Left lung (tissue), 4 donors: ENCODE measurements at regions not wholly inside any gene's neighbourhood (a gene's known extent, or its start where the extent isn't known, plus 50 kb on each side); places are given as distances from the start of the nearest gene placed in this dataset.

Experiments used
- ATAC-seq: fragments of 200-7000 bp; cut with Tn5 transposase; one replicate; pipeline ENCODE4 v1.9.1; 2020; ENCODE audit warnings: moderate library complexity
- DNase-seq, 4 donors: peaks; one replicate each; pipeline ENCODE4 v3.0.0-alpha.2; 2013 to 2020
- H3K27ac ChIP-seq, 2 donors: fragments of 200-600 bp; sonication (generic) in 1 of 2; one replicate each; pipeline versions ENCODE4 v1.5.0 to v1.8.0; 2020 to 2021
- H3K27me3 ChIP-seq, 2 donors: fragments of 200-600 bp; sonication (generic) in 1 of 2; one replicate each; pipeline versions ENCODE4 v1.5.0 to v1.8.0; 2020 to 2021
- H3K36me3 ChIP-seq, 2 donors: fragments of 200-600 bp; sonication (generic) in 1 of 2; one replicate each; pipeline versions ENCODE4 v1.5.0 to v1.8.0; 2020 to 2021
- H3K4me1 ChIP-seq, 2 donors: fragments of 200-600 bp; one replicate each; pipeline ENCODE4 v1.8.0; 2021
- H3K4me3 ChIP-seq, 2 donors: fragments of 200-600 bp; sonication (generic) in 1 of 2; one replicate each; pipeline versions ENCODE4 v1.5.0 to v1.8.0; 2020 to 2021; ENCODE audit warnings: mild to moderate bottlenecking in 1 of 2
- H3K9me3 ChIP-seq, 2 donors: fragments of 200-600 bp; sonication (generic) in 1 of 2; one replicate each; pipeline versions ENCODE4 v1.5.0 to v1.8.0; 2020 to 2021
- intact Hi-C, 2 donors: fragments of 100-400 bp; cut with DNase I; formaldehyde crosslinking; loops; one replicate each; pipeline versions ENCODE4 v1.11.2 to v1.14.2; 2022
- TF ChIP-seq, protein P1 (sequence below), 2 donors: fragments of 200-600 bp; sonication (generic) in 1 of 2; IDR thresholded peaks; one replicate each; pipeline versions ENCODE4 v1.5.0 to v1.8.0; 2021; ENCODE audit warnings: antibody characterized with exemption in 2 of 2
- donor health status: DM: no; HTN: yes; CAD: no.
- donor health status: DM: no; HTN: no; CAD: no.

GRCh38 chr4:4794421-4794820 is 65.0 kb upstream of the MSX1 start:
- peaks cover 0 to 13% of the 10 kb centered on the region in 2 donors for H3K9me3 ChIP-seq
- no peak overlapping the region for H3K27ac ChIP-seq
- ATAC-seq = no peak
- peaks cover 0 to 6% of the 10 kb centered on the region in 2 donors for H3K27me3 ChIP-seq
- no peak for DNase-seq
- no peaks in the 10 kb centered on the region for H3K4me1 ChIP-seq
- H3K4me3 ChIP-seq = no peak overlapping the region
- intact Hi-C loops = no loop called here
- TF ChIP-seq, protein P1, sequence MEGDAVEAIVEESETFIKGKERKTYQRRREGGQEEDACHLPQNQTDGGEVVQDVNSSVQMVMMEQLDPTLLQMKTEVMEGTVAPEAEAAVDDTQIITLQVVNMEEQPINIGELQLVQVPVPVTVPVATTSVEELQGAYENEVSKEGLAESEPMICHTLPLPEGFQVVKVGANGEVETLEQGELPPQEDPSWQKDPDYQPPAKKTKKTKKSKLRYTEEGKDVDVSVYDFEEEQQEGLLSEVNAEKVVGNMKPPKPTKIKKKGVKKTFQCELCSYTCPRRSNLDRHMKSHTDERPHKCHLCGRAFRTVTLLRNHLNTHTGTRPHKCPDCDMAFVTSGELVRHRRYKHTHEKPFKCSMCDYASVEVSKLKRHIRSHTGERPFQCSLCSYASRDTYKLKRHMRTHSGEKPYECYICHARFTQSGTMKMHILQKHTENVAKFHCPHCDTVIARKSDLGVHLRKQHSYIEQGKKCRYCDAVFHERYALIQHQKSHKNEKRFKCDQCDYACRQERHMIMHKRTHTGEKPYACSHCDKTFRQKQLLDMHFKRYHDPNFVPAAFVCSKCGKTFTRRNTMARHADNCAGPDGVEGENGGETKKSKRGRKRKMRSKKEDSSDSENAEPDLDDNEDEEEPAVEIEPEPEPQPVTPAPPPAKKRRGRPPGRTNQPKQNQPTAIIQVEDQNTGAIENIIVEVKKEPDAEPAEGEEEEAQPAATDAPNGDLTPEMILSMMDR (IDR thresholded peaks at IDR 0.05) = no peak
- no peaks in the 10 kb centered on the region for H3K36me3 ChIP-seq

GRCh38 chr4:4792466-4792865 is 67.0 kb upstream of the MSX1 start:
- intact Hi-C loops = no loop called here
- Histone ChIP-seq H3K4me3 (no peak overlapping the region), H3K27me3 (peaks cover 0 to 1% of the 10 kb centered on the region in 2 donors), H3K4me1 (no peaks in the 10 kb centered on the region), H3K9me3 (peaks cover 0 to 30% of the 10 kb centered on the region in 2 donors), H3K27ac (no peak overlapping the region), H3K36me3 (no peaks in the 10 kb centered on the region)
- DNase-seq (no peak), ATAC-seq (peak; percentile 24)
- TF ChIP-seq, protein P1 (IDR thresholded peaks at IDR 0.05) = no peak

DNA sequence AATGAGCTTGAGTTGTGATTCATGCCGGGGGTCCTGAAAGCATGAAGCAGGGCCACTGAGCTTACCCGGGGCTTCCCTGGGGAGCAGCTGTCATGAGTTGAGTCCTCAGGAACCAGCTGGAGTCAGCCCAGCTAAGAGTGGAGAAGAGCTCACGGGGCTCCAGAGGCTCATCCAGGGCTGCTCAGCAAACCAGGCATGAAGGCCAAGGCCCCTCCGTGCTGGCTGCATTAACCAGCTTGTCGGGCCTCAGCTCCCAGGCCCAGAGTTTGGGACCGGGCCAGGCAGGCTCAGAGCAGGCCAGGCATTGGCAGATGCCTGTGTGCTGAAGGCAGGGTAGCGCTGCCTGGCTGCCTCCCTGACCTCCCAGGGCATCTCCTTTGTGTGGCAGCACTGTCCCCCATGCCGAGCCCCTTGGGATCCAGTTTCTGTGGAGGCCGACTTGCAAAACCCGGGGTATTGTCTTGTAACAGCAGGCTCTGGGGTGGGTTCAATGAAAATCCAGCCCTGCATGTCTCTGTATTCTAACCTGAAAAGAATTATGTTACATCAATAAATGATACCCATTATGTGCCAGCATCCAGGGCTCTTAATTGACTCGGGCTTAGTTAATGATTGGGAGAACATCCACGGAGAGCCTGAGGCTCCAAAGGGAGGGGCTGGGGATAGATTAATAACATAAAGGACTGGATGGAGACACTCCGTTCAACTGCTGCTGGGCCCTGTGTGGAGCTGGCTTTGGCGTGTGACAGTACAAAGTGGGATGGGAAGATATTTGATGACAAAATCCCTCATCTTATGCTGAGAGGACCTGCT is 68.0 kb upstream of the MSX1 start:
- TF ChIP-seq, protein P1 (IDR thresholded peaks at IDR 0.05) = no peak
- no peak for ATAC-seq
- H3K27ac ChIP-seq = no peak overlapping the region

DNA sequence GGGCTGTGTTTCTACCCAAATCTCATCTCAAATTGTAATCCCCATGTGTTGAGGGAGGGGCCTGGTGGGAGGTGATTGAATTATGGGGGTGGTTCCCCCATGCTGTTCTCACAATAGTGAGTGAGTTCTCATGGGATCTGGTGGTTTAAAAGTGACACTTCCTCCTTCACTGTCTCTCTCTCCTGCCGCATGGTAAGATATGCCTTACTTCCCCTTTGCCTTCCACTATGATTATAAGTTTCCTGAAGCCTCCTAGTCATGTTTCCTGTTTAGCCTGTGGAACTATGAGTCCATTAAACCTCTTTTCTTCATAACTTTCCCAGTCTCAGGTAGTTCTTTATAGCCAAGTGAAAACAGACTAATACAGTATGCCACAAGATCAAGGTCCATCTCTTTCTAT is 70.0 kb upstream of the MSX1 start:
- DNase-seq = no peak
- Histone ChIP-seq H3K36me3 (no peaks in the 10 kb centered on the region), H3K27ac (no peak overlapping the region), H3K4me3 (no peak overlapping the region), H3K27me3 (no peaks in the 10 kb centered on the region), H3K4me1 (no peaks in the 10 kb centered on the region), H3K9me3 (peaks cover 0 to 28% of the 10 kb centered on the region in 2 donors)
- ATAC-seq = no peak
- intact Hi-C loops = no loop called here
- TF ChIP-seq, protein P1 (IDR thresholded peaks at IDR 0.05) = no peak

More for the DNA sequence above, 68.0 kb upstream of the MSX1 start:
- Histone ChIP-seq H3K4me3 (no peak overlapping the region), H3K9me3 (peaks cover 0 to 28% of the 10 kb centered on the region in 2 donors), H3K4me1 (no peaks in the 10 kb centered on the region), H3K36me3 (no peaks in the 10 kb centered on the region), H3K27me3 (no peaks in the 10 kb centered on the region)
- intact Hi-C loops = no loop called here
- DNase-seq = no peak

GRCh38 chr4:4788573-4788972 is 70.9 kb upstream of the MSX1 start:
- no peaks in the 10 kb centered on the region for H3K4me1 ChIP-seq
- TF ChIP-seq, protein P1 (IDR thresholded peaks at IDR 0.05) = no peak
- ATAC-seq = no peak
- intact Hi-C loops = no loop called here
- peaks cover 0 to 28% of the 10 kb centered on the region in 2 donors for H3K9me3 ChIP-seq
- DNase-seq = no peak
- H3K27me3 ChIP-seq = no peaks in the 10 kb centered on the region
- no peaks in the 10 kb centered on the region for H3K36me3 ChIP-seq
- H3K27ac ChIP-seq = no peak overlapping the region
- no peak overlapping the region for H3K4me3 ChIP-seq
